Activated CD8-positive, alpha-beta T cell treated with anti-CD3 and anti-CD28 coated beads for 36 hours (primary cell): ENCODE measurements at regions not wholly inside any gene's neighbourhood (a gene's known extent, or its start where the extent isn't known, plus 50 kb on each side); places are given as distances from the start of the nearest gene placed in this dataset.

Source experiments
- ATAC-seq: fragments of 200-7000 bp; cut with Tn5 transposase; one replicate; pipeline ENCODE4 v1.10.0; 2021; ENCODE audit warnings: mild to moderate bottlenecking, moderate library complexity
- CTCF ChIA-PET: fragments of 350-600 bp; sonication (Branson Sonifier 250); formaldehyde crosslinking; loops from one replicate; lab custom pipeline; 2021; ENCODE audit warnings: antibody characterized with exemption; lab: Charles Lee
- POLR2A ChIA-PET: fragments of 350-600 bp; sonication (Branson Sonifier 250); formaldehyde crosslinking; loops from one replicate; lab custom pipeline; 2021; ENCODE audit warnings: antibody characterized with exemption; lab: Charles Lee
- DNase-seq: peaks from one replicate; pipeline ENCODE4 v3.0.0-alpha.2; 2020
- H3K27ac Mint-ChIP-seq: one replicate; pipeline ENCODE4 v1.8.0; 2021; ENCODE audit warnings: mild to moderate bottlenecking, mixed read lengths
- H3K27me3 Mint-ChIP-seq: one replicate; pipeline ENCODE4 v1.8.0; 2021; ENCODE audit warnings: mixed read lengths
- H3K36me3 Mint-ChIP-seq: one replicate; pipeline ENCODE4 v1.8.0; 2021; ENCODE audit warnings: low read depth, mixed read lengths
- H3K4me1 Mint-ChIP-seq: one replicate; pipeline ENCODE4 v1.8.0; 2021; ENCODE audit warnings: low read depth, mixed read lengths
- H3K4me3 Mint-ChIP-seq: one replicate; pipeline ENCODE4 v1.8.0; 2021; ENCODE audit warnings: mild to moderate bottlenecking, moderate library complexity, mixed read lengths
- H3K9me3 Mint-ChIP-seq: one replicate; pipeline ENCODE4 v1.8.0; 2021; ENCODE audit warnings: mixed read lengths
- intact Hi-C: fragments of 100-400 bp; cut with micrococcal nuclease; formaldehyde crosslinking; loops from one replicate; pipeline ENCODE4 v1.10.0; 2022
- TF ChIP-seq, protein P1 (sequence below): fragments of 200-600 bp; IDR thresholded peaks from one replicate; pipeline ENCODE4 v1.8.0; 2022; ENCODE audit warnings: antibody characterized with exemption, mild to moderate bottlenecking

DNA sequence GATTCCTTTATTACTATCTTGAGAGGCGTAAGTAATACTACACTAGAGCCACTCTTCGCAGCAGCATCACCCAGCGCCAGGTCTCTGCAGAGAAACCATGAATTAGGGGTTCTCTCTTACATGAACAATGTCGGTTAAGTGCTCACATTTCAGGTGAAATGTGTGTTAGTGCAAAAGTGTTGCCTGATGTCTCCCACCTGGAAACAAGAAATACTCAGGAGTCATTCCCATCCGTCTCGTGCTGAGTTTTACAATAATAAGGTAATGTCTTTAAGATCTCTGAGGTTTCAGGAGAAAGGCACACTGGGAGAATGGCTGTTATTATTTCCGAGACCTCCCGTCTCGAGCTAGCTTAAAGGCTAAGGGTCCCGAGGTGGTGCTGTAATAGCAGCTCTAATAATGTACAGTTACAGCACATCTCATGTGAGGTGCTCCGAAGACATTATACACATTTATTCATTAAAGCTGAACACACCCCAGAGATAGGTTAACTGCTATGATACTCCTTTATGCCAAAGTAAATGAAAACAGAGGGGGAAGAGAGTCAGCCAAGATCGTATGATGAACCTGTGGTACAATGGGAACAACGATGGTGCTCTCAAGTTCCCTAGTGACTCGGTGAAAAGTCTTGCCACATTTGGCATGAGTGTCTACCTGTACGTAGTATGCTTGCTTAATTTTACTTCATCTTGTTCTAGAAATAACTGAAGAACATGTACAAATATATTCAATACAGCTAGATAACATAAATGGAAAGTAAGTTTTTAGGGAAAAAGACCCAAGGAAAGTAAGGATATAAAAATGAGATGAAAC, 458.3 kb upstream of the CITED2 start:
- ChIA-PET CTCF (no interaction called here), POLR2A (no interaction called here)
- no peak overlapping the region for H3K4me3 Mint-ChIP-seq
- DNase-seq (no peak), ATAC-seq (no peak)
- no peaks in the 10 kb centered on the region for H3K9me3 Mint-ChIP-seq
- H3K4me1 Mint-ChIP-seq, result no peaks in the 10 kb centered on the region
- no peak overlapping the region for H3K27ac Mint-ChIP-seq
- TF ChIP-seq, protein P1, sequence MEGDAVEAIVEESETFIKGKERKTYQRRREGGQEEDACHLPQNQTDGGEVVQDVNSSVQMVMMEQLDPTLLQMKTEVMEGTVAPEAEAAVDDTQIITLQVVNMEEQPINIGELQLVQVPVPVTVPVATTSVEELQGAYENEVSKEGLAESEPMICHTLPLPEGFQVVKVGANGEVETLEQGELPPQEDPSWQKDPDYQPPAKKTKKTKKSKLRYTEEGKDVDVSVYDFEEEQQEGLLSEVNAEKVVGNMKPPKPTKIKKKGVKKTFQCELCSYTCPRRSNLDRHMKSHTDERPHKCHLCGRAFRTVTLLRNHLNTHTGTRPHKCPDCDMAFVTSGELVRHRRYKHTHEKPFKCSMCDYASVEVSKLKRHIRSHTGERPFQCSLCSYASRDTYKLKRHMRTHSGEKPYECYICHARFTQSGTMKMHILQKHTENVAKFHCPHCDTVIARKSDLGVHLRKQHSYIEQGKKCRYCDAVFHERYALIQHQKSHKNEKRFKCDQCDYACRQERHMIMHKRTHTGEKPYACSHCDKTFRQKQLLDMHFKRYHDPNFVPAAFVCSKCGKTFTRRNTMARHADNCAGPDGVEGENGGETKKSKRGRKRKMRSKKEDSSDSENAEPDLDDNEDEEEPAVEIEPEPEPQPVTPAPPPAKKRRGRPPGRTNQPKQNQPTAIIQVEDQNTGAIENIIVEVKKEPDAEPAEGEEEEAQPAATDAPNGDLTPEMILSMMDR, result no peak
- intact Hi-C loops, result no loop called here
- H3K36me3 Mint-ChIP-seq, result no peaks in the 10 kb centered on the region
- H3K27me3 Mint-ChIP-seq, result peaks cover 17% of the 10 kb centered on the region

DNA sequence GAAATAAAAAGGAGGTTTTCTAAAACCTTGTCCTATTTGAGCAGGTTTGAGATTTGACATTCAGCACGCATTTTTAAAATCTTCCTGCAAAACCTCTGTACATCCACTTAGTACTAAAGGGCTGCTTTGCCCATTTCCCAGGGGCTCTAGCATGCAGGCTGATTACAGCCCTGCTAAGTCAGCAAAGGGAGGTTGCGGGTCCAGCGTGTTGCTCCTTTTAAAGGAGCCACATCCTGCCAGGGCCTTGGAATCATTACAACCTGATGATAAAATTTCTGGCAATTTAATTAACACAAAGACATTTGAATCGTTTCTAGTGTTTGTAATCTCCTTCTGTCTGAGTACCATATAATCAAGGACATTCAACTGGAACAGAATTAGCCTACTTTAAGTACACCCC, 455.1 kb upstream of the CITED2 start:
- TF ChIP-seq, protein P1, result no peak
- intact Hi-C loops, result no loop called here
- no peak overlapping the region for H3K4me3 Mint-ChIP-seq
- ChIA-PET POLR2A (no interaction called here), CTCF (no interaction called here)
- ATAC-seq (no peak), DNase-seq (no peak)
- peaks cover 23% of the 10 kb centered on the region for H3K27me3 Mint-ChIP-seq
- no peaks in the 10 kb centered on the region for H3K36me3 Mint-ChIP-seq
- H3K9me3 Mint-ChIP-seq, result no peaks in the 10 kb centered on the region
- H3K4me1 Mint-ChIP-seq, result no peaks in the 10 kb centered on the region
- no peak overlapping the region for H3K27ac Mint-ChIP-seq

DNA sequence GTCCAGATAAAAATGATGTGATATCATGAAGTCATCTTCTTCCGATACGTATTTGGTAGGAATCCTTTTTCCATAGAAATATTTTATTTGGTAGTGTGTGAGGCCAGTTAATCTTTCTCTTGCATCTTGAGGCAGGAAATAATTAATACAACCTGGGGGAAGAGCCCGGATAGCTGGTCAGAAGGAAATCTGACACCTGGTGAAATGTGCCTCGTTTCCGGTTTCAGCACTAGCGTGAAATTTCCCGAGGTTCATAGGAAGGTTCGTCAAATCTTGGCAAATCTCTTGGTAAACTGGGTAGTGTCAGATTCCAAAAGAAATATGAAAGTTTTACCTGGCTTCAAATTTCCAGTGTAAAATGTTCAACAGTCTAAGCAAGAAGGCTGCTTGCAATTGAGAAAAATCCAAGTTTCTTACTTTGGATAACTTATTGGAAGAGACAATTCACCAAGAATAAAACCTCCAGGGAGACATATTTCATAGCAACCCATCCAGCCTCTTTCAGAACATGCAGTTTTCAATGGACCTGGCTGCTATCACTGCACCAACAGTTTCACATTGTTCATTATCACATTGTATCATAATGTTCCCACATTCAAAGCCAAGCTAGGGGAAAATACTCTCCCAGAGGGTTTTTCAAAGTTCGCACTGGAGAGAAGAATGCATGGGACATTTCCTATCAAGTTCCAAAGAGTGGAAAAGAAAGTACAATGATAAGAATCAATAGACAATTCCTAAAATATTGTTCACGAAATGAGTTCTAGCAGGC, 454.5 kb upstream of the CITED2 start:
- Mint-ChIP-seq H3K36me3 (no peaks in the 10 kb centered on the region), H3K27ac (no peak overlapping the region), H3K4me1 (no peaks in the 10 kb centered on the region), H3K27me3 (peaks cover 23% of the 10 kb centered on the region), H3K9me3 (no peaks in the 10 kb centered on the region), H3K4me3 (no peak overlapping the region)
- ChIA-PET POLR2A (no interaction called here), CTCF (no interaction called here)
- ATAC-seq (no peak), DNase-seq (no peak)
- intact Hi-C loops, result no loop called here
- TF ChIP-seq, protein P1, result no peak

DNA sequence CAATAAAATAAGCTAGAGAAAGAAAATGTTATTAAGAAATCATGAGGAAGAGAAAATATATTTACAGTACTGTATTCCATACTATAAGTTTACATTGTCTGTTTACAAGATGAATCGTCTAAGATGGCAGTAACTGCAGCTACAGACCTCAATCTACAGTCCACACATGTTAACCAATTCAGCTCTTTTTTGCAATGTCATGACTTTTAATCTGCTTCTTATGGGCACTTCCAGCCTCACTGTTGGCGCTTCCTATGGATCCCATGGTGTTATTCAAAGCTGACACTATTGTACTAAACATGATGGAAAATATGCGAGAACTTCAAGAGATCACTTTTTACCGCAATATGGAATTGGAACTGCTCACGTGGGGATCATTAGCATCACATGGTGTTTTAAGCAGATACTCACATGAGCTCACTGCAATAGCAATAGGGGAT, 451.5 kb upstream of the CITED2 start:
- DNase-seq (no peak), ATAC-seq (no peak)
- H3K27ac Mint-ChIP-seq, result no peak overlapping the region
- no peaks in the 10 kb centered on the region for H3K36me3 Mint-ChIP-seq
- ChIA-PET POLR2A (no interaction called here), CTCF (interaction anchor here (0.6 kb wide), 1 partner anchor 1784 kb away, joined by 3 read pairs; no protein-coding TSS in a partner anchor)
- TF ChIP-seq, protein P1, result no peak
- H3K4me1 Mint-ChIP-seq, result no peaks in the 10 kb centered on the region
- no peaks in the 10 kb centered on the region for H3K9me3 Mint-ChIP-seq
- peaks cover 18% of the 10 kb centered on the region for H3K27me3 Mint-ChIP-seq
- H3K4me3 Mint-ChIP-seq, result no peak overlapping the region
- intact Hi-C loops, result no loop called here

DNA sequence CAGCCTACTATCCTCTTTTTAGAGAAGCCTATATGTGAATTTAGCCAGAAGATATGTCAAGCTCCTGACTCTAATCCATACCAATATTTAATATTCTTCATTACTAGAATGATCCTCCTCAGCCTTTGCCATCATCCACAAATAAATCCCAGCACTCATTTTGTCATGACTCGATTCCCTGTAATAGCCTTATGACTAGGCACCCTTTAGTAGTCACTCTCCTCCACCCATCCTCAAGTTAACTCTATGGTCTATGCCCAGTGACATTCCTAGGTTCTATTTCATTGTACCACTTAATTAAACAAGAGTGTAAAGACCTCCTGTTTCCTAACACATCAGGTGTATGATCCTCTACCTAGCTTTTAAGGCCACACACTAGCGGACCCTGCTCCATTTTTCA, 450.4 kb upstream of the CITED2 start:
- ATAC-seq, result no peak
- ChIA-PET POLR2A (no interaction called here), CTCF (no interaction called here)
- no peaks in the 10 kb centered on the region for H3K4me1 Mint-ChIP-seq
- no peak for DNase-seq
- H3K9me3 Mint-ChIP-seq, result no peaks in the 10 kb centered on the region
- H3K27ac Mint-ChIP-seq, result no peak overlapping the region
- intact Hi-C loops, result no loop called here
- TF ChIP-seq, protein P1, result no peak
- H3K36me3 Mint-ChIP-seq, result no peaks in the 10 kb centered on the region
- H3K4me3 Mint-ChIP-seq, result no peak overlapping the region
- H3K27me3 Mint-ChIP-seq, result peaks cover 20% of the 10 kb centered on the region
